Osteocyte (in vitro differentiated cells): ENCODE measurements at regions not wholly inside any gene's neighbourhood (a gene's known extent, or its start where the extent isn't known, plus 50 kb on each side); places are given as distances from the start of the nearest gene placed in this dataset.
"Not testable (repeated sequence)": the region's sequence is repeated elsewhere in the genome, so short reads cannot be mapped to it uniquely, and the experiment has no call there.

ENCODE experiments used
- DNase-seq: peaks from one replicate; pipeline ENCODE4 v3.0.0; 2021; ENCODE audit warnings: mixed read lengths; ENCODE audit not compliant: unreplicated experiment; ENCODE audit errors: extremely low spot score
- H3K27ac Mint-ChIP-seq: one replicate; pipeline ENCODE4 v1.8.0; 2021; ENCODE audit warnings: mild to moderate bottlenecking, mixed read lengths; ENCODE audit not compliant: unreplicated experiment
- H3K27me3 Mint-ChIP-seq: one replicate; pipeline ENCODE4 v1.8.0; 2021; ENCODE audit warnings: mixed read lengths; ENCODE audit not compliant: unreplicated experiment
- H3K36me3 Mint-ChIP-seq: one replicate; pipeline ENCODE4 v1.8.0; 2021; ENCODE audit warnings: mixed read lengths; ENCODE audit not compliant: unreplicated experiment
- H3K4me1 Mint-ChIP-seq: one replicate; pipeline ENCODE4 v1.8.0; 2021; ENCODE audit warnings: mixed read lengths; ENCODE audit not compliant: unreplicated experiment
- H3K4me3 Mint-ChIP-seq: one replicate; pipeline ENCODE4 v1.8.0; 2021; ENCODE audit warnings: mild to moderate bottlenecking, moderate library complexity, mixed read lengths; ENCODE audit not compliant: unreplicated experiment
- H3K9me3 Mint-ChIP-seq: one replicate; pipeline ENCODE4 v1.8.0; 2021; ENCODE audit warnings: mixed read lengths; ENCODE audit not compliant: unreplicated experiment
- CTCF ChIP-seq: fragments of 200-600 bp; sonication (generic); IDR thresholded peaks from 2 replicates; pipeline ENCODE4 v1.5.0; 2021; ENCODE audit warnings: antibody characterized with exemption, mild to moderate bottlenecking, moderate library complexity

GRCh38 chr15:25173241-25174028 is 218.6 kb downstream of the SNRPN start:
- DNase-seq = no peak
- H3K9me3 Mint-ChIP-seq = peaks cover 26% of the 10 kb centered on the region

GRCh38 chr15:25174149-25174548 is 219.4 kb downstream of the SNRPN start:
- not testable (repeated sequence) for H3K27me3 Mint-ChIP-seq, DNase-seq, H3K27ac Mint-ChIP-seq, H3K4me3 Mint-ChIP-seq, H3K4me1 Mint-ChIP-seq, H3K36me3 Mint-ChIP-seq
- peaks cover 25% of the 10 kb centered on the region for H3K9me3 Mint-ChIP-seq

More at GRCh38 chr15:25173241-25174028, 218.6 kb downstream of the SNRPN start:
- no peaks in the 10 kb centered on the region for H3K27me3 Mint-ChIP-seq
- H3K27ac Mint-ChIP-seq = no peak overlapping the region
- no peak for TF ChIP-seq CTCF
- H3K36me3 Mint-ChIP-seq = no peaks in the 10 kb centered on the region
- no peak overlapping the region for H3K4me3 Mint-ChIP-seq
- H3K4me1 Mint-ChIP-seq = no peaks in the 10 kb centered on the region

- DNase-seq = peak; percentile 83
- Mint-ChIP-seq H3K4me3 (no peak overlapping the region), H3K4me1 (no peaks in the 10 kb centered on the region), H3K36me3 (no peaks in the 10 kb centered on the region), H3K9me3 (peaks cover 15% of the 10 kb centered on the region), H3K27me3 (no peaks in the 10 kb centered on the region), H3K27ac (no peak overlapping the region)
- no peak for TF ChIP-seq CTCF
Observed at GRCh38 chr15:25175033-25175788, 220.4 kb downstream of the SNRPN start.

- no peaks in the 10 kb centered on the region for H3K4me1 Mint-ChIP-seq
- H3K4me3 Mint-ChIP-seq = no peak overlapping the region
- DNase-seq = no peak
- H3K27me3 Mint-ChIP-seq = no peaks in the 10 kb centered on the region
- H3K9me3 Mint-ChIP-seq = peaks cover 15% of the 10 kb centered on the region
- no peaks in the 10 kb centered on the region for H3K36me3 Mint-ChIP-seq
- H3K27ac Mint-ChIP-seq = no peak overlapping the region
- no peak for TF ChIP-seq CTCF
Observed at GRCh38 chr15:25175789-25176615, 221.2 kb downstream of the SNRPN start.

- Mint-ChIP-seq H3K9me3 (peaks cover 15% of the 10 kb centered on the region), H3K27ac (no peak overlapping the region), H3K36me3 (no peaks in the 10 kb centered on the region), H3K27me3 (no peaks in the 10 kb centered on the region), H3K4me3 (no peak overlapping the region), H3K4me1 (no peaks in the 10 kb centered on the region)
- no peak for TF ChIP-seq CTCF
- DNase-seq = peak; percentile 80
Observed at GRCh38 chr15:25176616-25176923, 221.8 kb downstream of the SNRPN start.
